Colonic mucosa (tissue), 4 donors: ENCODE measurements at regions not wholly inside any gene's neighbourhood (a gene's known extent, or its start where the extent isn't known, plus 50 kb on each side); places are given as distances from the start of the nearest gene placed in this dataset.

Experiments used
- DNase-seq: peaks from one replicate; pipeline ENCODE4 v3.0.0-alpha.2; 2020
- H3K27ac ChIP-seq: fragments of 200-600 bp; one replicate; pipeline ENCODE4 v1.8.0; 2021
- H3K27me3 ChIP-seq: fragments of 200-600 bp; one replicate; pipeline ENCODE4 v1.8.0; 2021
- H3K36me3 ChIP-seq: fragments of 200-600 bp; one replicate; pipeline ENCODE4 v1.8.0; 2021
- H3K4me1 ChIP-seq: fragments of 200-600 bp; one replicate; pipeline ENCODE4 v1.8.0; 2021; ENCODE audit warnings: mild to moderate bottlenecking
- H3K4me3 ChIP-seq: fragments of 200-600 bp; one replicate; pipeline ENCODE4 v1.8.0; 2021
- H3K9ac ChIP-seq, 2 donors: one replicate each; pipeline ENCODE4 v1.7.0; 2013; ENCODE audit warnings: control low read depth in 2 of 2, low read depth in 2 of 2, low read length in 2 of 2
- H3K9me3 ChIP-seq: fragments of 200-600 bp; one replicate; pipeline ENCODE4 v1.8.0; 2021
- intact Hi-C: fragments of 100-400 bp; cut with DNase I; formaldehyde crosslinking; loops from one replicate; pipeline ENCODE4 v1.14.1; 2022
- TF ChIP-seq, protein P1 (sequence below): fragments of 200-600 bp; IDR thresholded peaks from one replicate; pipeline ENCODE4 v1.8.0; 2022; ENCODE audit warnings: antibody characterized with exemption, mild to moderate bottlenecking
- donor health status: healthy.
- donor health status: DM: no; HTN: no; CAD: no.
- donor health status: DM: no; HTN: no; CAD: no.

DNA sequence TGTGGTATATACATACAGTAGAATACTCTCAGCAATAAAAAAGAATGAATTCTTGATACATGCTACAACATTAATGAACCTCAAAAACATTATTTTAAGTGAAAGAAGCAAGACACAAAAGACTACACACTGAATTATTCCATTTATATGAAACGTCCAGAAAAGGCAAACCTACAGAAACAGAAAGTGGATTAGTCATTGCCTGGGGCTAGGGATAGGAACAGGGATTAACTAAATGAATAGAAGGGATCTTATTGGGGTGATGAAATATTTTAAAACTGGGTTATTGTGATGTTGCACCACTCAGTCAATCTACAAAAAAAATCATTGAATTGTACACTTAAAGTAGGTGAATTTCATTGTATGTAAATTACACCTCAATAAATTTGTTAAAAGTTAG lies 326.7 kb downstream of the PIK3R1 start:
- Histone ChIP-seq H3K9me3 (no peaks in the 10 kb centered on the region), H3K4me3 (no peak overlapping the region), H3K27ac (no peak overlapping the region), H3K9ac (no peak overlapping the region), H3K27me3 (no peaks in the 10 kb centered on the region), H3K4me1 (no peaks in the 10 kb centered on the region), H3K36me3 (no peaks in the 10 kb centered on the region)
- intact Hi-C loops = no loop called here
- TF ChIP-seq, protein P1, sequence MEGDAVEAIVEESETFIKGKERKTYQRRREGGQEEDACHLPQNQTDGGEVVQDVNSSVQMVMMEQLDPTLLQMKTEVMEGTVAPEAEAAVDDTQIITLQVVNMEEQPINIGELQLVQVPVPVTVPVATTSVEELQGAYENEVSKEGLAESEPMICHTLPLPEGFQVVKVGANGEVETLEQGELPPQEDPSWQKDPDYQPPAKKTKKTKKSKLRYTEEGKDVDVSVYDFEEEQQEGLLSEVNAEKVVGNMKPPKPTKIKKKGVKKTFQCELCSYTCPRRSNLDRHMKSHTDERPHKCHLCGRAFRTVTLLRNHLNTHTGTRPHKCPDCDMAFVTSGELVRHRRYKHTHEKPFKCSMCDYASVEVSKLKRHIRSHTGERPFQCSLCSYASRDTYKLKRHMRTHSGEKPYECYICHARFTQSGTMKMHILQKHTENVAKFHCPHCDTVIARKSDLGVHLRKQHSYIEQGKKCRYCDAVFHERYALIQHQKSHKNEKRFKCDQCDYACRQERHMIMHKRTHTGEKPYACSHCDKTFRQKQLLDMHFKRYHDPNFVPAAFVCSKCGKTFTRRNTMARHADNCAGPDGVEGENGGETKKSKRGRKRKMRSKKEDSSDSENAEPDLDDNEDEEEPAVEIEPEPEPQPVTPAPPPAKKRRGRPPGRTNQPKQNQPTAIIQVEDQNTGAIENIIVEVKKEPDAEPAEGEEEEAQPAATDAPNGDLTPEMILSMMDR = no peak
- no peak for DNase-seq

DNA sequence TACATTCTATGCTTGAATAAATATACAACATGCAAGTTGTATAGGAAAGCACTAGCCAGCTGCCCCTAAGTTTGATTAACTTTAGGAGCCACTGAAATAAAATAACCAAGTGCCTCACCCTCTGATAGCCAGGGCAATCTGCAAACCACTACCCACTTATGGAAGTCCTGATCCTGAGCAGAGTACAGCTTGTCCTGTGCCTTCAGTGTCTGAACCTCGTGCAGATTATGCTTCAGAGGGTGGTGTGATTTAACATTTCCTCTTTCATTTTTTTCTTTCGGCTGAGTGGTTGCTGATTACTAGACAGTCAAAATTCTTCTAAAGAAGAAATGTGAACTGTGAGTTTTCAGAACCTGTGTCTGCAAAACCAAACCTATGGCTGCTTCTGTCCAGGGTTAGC lies 327.7 kb downstream of the PIK3R1 start:
- Histone ChIP-seq H3K9ac (no peak overlapping the region), H3K4me1 (no peaks in the 10 kb centered on the region), H3K4me3 (no peak overlapping the region), H3K9me3 (no peaks in the 10 kb centered on the region), H3K27me3 (no peaks in the 10 kb centered on the region), H3K36me3 (no peaks in the 10 kb centered on the region), H3K27ac (no peak overlapping the region)
- no peak for DNase-seq
- intact Hi-C loops = no loop called here
- TF ChIP-seq, protein P1 = no peak

DNA sequence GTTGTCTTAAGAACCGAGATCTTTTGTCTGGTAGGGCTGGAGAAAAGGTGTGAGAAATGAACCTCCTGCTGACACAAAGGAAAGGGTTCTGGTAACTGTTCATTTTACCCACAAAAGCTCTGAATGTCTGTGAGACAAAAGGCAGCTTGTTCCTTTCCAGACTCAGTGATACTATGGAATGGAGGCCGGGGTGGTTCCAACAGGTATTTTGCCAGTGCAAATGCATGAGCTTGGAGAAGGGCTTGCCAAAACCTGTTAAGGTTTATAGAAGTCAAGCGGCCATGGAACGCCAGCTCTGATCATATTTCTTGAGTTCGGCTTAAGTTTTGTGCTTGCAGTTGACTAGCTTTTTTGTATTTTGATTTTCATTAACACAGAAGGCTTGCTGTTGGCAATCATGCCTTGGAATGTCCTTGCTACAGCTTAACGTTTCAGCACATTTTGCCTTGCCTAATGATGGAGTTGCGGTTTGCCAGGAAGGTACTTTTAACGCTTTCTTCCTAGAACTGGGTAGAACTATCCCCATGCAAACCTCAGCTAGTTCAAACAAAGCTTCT lies 328.6 kb downstream of the PIK3R1 start:
- intact Hi-C loops = no loop called here
- DNase-seq = no peak

DNA sequence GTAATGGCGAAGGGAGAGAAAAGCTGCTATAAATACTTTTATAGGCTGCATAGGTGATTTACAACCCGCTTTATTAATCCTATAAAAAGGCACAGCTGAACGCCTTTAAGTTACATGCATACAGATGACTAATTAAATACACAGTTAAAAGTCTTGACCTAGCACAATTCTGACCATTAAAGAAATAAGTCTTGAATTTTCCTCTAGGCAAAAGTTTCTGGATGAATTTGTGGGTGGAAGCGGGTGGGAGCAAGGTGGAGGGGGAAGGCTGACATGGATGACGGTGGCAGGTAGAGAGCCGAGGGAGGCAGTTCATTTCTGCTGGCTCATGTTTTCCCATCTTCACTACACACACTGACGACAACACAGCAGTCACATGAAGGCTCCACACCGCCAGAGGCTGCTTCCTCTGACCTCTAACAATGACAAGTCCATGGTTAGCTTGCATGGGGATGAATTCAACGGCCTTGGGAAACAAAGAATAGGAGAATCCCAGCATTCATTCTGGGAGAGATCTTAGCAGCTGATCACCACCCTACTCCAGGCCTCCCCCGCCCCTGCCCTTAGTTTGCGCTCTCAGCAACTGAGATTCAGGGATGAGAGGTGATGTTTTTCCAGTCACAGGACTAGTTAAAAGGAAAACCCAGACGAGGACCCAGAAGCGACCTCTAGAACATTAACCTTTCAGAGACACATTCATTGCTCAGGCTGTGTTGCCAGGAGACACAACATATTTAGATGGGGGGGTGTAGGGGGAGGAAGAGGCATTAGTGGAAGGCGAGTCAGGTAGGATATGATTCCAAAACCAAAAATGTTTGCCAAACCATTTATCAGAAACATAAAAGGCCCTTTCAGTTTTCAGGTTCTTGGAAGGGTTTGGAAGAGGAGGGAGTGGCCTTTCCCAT lies 329.3 kb downstream of the PIK3R1 start:
- peak; percentile 36 for DNase-seq
- Histone ChIP-seq H3K9ac (no peak overlapping the region), H3K4me1 (no peaks in the 10 kb centered on the region), H3K4me3 (no peak overlapping the region), H3K9me3 (no peaks in the 10 kb centered on the region), H3K27ac (no peak overlapping the region), H3K36me3 (no peaks in the 10 kb centered on the region), H3K27me3 (no peaks in the 10 kb centered on the region)
- intact Hi-C loops = no loop called here
- TF ChIP-seq, protein P1 = no peak

More for the DNA sequence above, 328.6 kb downstream of the PIK3R1 start:
- Histone ChIP-seq H3K36me3 (no peaks in the 10 kb centered on the region), H3K9ac (no peak overlapping the region), H3K27ac (no peak overlapping the region), H3K4me1 (no peaks in the 10 kb centered on the region), H3K4me3 (no peak overlapping the region), H3K9me3 (no peaks in the 10 kb centered on the region), H3K27me3 (no peaks in the 10 kb centered on the region)
- TF ChIP-seq, protein P1 = no peak

DNA sequence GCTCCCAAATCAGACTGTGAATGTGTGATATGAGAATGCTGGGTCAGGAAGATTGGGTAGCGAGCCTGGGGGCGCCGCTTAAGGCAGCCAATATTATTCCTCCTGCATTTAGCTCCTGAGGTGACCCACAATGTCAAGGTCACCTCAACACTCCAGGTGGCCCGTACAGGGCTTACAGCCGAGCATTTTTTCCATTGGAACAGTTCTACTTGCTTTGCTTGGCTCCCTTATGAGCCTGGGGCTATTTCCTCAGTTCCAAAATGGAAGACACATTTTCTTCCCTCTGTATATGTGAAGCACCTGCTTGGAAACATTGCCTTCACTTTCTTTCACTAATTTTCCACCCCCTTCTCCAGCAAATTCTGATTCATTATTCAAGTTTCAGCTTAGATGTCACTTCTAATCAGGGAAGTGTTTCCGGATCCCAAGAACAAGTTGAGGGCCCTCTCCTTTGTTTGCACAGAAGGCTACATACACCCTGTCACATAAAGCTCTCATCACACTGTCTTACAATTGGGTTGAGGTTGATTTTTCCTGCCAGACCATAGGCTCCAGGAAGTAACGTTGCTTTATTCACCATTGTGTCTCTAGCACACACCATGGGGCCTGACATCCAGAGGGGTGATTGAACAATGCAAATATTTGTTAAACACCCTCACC lies 330.2 kb downstream of the PIK3R1 start:
- Histone ChIP-seq H3K4me3 (no peak overlapping the region), H3K27ac (no peak overlapping the region), H3K36me3 (no peaks in the 10 kb centered on the region), H3K9me3 (no peaks in the 10 kb centered on the region), H3K27me3 (no peaks in the 10 kb centered on the region), H3K9ac (no peak overlapping the region), H3K4me1 (no peaks in the 10 kb centered on the region)
- TF ChIP-seq, protein P1 = no peak
- no peak for DNase-seq
- intact Hi-C loops = no loop called here
